ENCODE measurements at regions not wholly inside any gene's neighbourhood (a gene's known extent, or its start where the extent isn't known, plus 50 kb on each side); places are given as distances from the start of the nearest gene placed in this dataset.

DNA sequence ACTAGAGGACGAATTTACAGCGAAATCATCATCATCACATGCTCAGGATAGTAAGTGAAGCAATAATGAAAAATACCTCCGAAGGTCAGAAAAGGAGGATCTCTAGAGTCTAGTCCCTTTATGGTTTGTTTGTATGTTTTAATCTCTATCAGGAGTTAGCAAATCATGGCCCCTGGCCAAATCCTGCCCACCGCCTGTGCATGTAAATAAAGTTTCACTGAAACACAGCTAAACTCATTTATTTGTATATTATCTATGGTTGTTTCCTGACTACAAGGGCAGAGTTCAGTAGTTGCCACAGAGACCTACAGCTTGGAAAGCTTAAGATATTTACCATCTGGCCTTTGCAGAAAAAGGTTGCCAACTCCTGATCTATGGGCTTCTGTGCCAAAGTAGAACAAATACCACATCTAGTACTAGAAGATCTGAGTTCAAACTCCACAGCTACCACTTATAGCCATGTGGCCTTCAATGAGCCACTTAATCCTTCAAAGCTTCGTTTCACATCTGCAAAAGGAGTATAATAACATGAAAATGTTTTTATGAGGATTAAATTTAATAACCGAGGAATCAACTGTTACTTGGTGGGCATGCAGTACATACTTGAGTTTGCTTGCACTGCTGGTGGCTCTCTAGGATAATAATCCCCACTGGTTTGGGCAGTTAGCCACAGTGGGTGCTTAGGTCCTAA, 94.0 kb upstream of the KIF26B start:
- H3K4me1 ChIP-seq (replicated peaks in 1 of 2; ENCODE audit: control insufficient read depth in 2 of 2, insufficient read depth in 2 of 2, low read length in 2 of 2) = no peaks in the 10 kb centered on the region; a peak in 1 of 5 replicates
- ATAC-seq (no peak), FAIRE-seq (no peak), DNase-seq (ENCODE audit: extremely low read depth in 1 of 4, low spot score in 3 of 4) (no peak)
- no peak overlapping the region for H3K4me3 ChIP-seq
- no TSS peak for BruUV-seq (replicated peaks)
- H3K27ac ChIP-seq (ENCODE audit: extremely low read depth, low read depth, low read length) = no peak overlapping the region
- 51% methylated on average over 6 of the region's 6 CpGs for WGBS (ENCODE audit: insufficient coverage, low coverage, missing lambda C conversion rate)
- no peaks in the 10 kb centered on the region for H4K20me1 ChIP-seq (replicated peaks; ENCODE audit: control insufficient read depth, insufficient read depth, low read length)
- H3K9ac ChIP-seq (ENCODE audit: insufficient read depth in 1 of 2, low read depth in 2 of 2, low read length in 2 of 2) = no peak overlapping the region
- ChIA-PET POLR2A (interaction anchor here (0.6 to 1.0 kb wide), 2 partner anchors 9 to 30 kb away, joined by 3 to 4 read pairs; no protein-coding TSS in a partner anchor), CTCF (ENCODE audit: low intra/inter-chr PET ratio) (no interaction called here)
- no peaks in the 10 kb centered on the region for H3K9me1 ChIP-seq (ENCODE audit: control insufficient read depth, insufficient read depth, low read length)
- intact Hi-C loops (cut with micrococcal nuclease) = no loop called here
- in situ Hi-C loops (cut with MboI) = no loop called here
- H2AFZ ChIP-seq (ENCODE audit: low read depth, low read length) = no peak overlapping the region
- TF ChIP-seq NFIC (IDR thresholded peaks at IDR 0.05) = peak; percentile 39; the same call in 1 of the 2 replicates
- TF ChIP-seq ZBTB40 (IDR thresholded peaks at IDR 0.05) = peak; percentile 76
- TF ChIP-seq ZBTB40 (CRISPR knock-in tag; IDR thresholded peaks at IDR 0.05) = no peak
- no peak for TF ChIP-seq RFX7 (CRISPR knock-in tag; IDR thresholded peaks at IDR 0.05)
- H3K9me3 ChIP-seq (replicated peaks; ENCODE audit: control insufficient read depth, insufficient read depth, low read depth, low read length) = no peaks in the 10 kb centered on the region
- no peaks in the 10 kb centered on the region for H3K36me3 ChIP-seq (ENCODE audit: control insufficient read depth, insufficient read depth, low read length)
- H3K27me3 ChIP-seq (ENCODE audit: control insufficient read depth in 2 of 2, insufficient read depth in 2 of 2, low read length in 2 of 2) = no peaks in the 10 kb centered on the region
- no peaks in the 10 kb centered on the region for H3K79me2 ChIP-seq (ENCODE audit: control insufficient read depth, insufficient read depth, low read length)
- no peak overlapping the region for H3K4me2 ChIP-seq (ENCODE audit: insufficient read depth, low read length)

Measured in K562 (cell line).